Prostate gland (tissue), 2 donors: ENCODE measurements at regions not wholly inside any gene's neighbourhood (a gene's known extent, or its start where the extent isn't known, plus 50 kb on each side); places are given as distances from the start of the nearest gene placed in this dataset.

Source experiments
- DNase-seq: peaks from one replicate; pipeline ENCODE4 v3.0.0-alpha.2; 2019; ENCODE audit warnings: low spot score
- H3K27ac ChIP-seq, 2 donors: fragments of 200-600 bp; sonication (generic); 2 replicates each; pipeline ENCODE4 v1.5.1; 2017 to 2019
- H3K27me3 ChIP-seq: fragments of 200-600 bp; sonication (generic); replicated peaks from 2 replicates; pipeline ENCODE4 v1.5.1; 2019; ENCODE audit not compliant: insufficient read depth
- H3K36me3 ChIP-seq, 2 donors: fragments of 200-600 bp; sonication (generic); 1 replicate in 1 of 2; 2 replicates in 1 of 2; pipeline versions ENCODE4 v1.5.1 to v1.8.1; 2017 to 2019
- H3K4me1 ChIP-seq: fragments of 200-600 bp; sonication (generic); replicated peaks from 2 replicates; pipeline ENCODE4 v1.5.1; 2019
- H3K4me3 ChIP-seq, 2 donors: fragments of 200-600 bp; sonication (generic); 2 replicates each; pipeline ENCODE4 v1.5.1; 2017 to 2019
- H3K9me3 ChIP-seq: fragments of 200-600 bp; sonication (generic); 2 replicates; pipeline ENCODE4 v1.5.1; 2017
- POLR2A ChIP-seq: fragments of 450-650 bp; IDR thresholded peaks from one replicate; pipeline ENCODE4 v1.6.1; 2016; ENCODE audit warnings: antibody characterized with exemption, mild to moderate bottlenecking
- POLR2AphosphoS5 ChIP-seq: sonication (generic); formaldehyde crosslinking; IDR thresholded peaks from one replicate; pipeline ENCODE4 v1.6.1; 2017; ENCODE audit warnings: antibody characterized with exemption
- WGBS: methylation state at CpG from one replicate; pipeline ENCODE4 v1.1.5; 2018; 5-methylcytosine and 5-hydroxymethylcytosine counted together
- intact Hi-C: fragments of 100-400 bp; cut with DNase I; formaldehyde crosslinking; loops from one replicate; pipeline ENCODE4 v1.14.2; 2022
- TF ChIP-seq, protein P1 (sequence below), 4 experiments: fragments of 200-600 bp in 2 of 4; fragments of 450-650 bp in 2 of 4; sonication (generic) in 2 of 4; IDR thresholded peaks; 1 replicate in 3 of 4; 2 replicates in 1 of 4; pipeline ENCODE4 v1.5.1; 2016 to 2019; ENCODE audit warnings: antibody characterized with exemption in 4 of 4, mild to moderate bottlenecking in 2 of 4, moderate library complexity in 2 of 4

DNA sequence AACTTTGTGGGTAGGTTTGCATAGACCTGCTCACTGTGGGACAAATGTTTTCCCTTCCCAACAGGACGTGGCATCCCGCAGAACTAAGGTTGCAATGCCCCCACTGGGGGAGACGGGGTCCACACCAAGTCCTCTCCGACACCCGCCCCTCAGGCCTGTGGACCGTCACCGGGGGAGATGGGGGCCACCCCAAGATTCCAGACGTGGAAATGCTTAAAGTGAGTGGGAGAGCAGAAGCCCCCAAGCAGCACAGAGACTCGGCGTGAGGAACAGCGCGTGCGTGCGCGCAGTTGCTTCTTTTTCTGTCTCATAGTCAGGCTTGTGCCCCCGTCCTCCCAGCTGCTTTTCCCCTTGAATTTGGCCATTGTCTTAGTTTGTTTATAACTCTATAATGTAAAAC lies 826.3 kb upstream of the SALL3 start:
- no peak for DNase-seq
- Histone ChIP-seq H3K4me1 (no peaks in the 10 kb centered on the region), H3K9me3 (no peaks in the 10 kb centered on the region), H3K36me3 (no peaks in the 10 kb centered on the region), H3K27me3 (no peaks in the 10 kb centered on the region), H3K27ac (no peak overlapping the region), H3K4me3 (no peak overlapping the region)
- intact Hi-C loops, result no loop called here
- WGBS, result 92% methylated on average over 16 of the region's 16 CpGs
- no peak for TF ChIP-seq POLR2A
- no peak for TF ChIP-seq POLR2AphosphoS5
- TF ChIP-seq, protein P1, sequence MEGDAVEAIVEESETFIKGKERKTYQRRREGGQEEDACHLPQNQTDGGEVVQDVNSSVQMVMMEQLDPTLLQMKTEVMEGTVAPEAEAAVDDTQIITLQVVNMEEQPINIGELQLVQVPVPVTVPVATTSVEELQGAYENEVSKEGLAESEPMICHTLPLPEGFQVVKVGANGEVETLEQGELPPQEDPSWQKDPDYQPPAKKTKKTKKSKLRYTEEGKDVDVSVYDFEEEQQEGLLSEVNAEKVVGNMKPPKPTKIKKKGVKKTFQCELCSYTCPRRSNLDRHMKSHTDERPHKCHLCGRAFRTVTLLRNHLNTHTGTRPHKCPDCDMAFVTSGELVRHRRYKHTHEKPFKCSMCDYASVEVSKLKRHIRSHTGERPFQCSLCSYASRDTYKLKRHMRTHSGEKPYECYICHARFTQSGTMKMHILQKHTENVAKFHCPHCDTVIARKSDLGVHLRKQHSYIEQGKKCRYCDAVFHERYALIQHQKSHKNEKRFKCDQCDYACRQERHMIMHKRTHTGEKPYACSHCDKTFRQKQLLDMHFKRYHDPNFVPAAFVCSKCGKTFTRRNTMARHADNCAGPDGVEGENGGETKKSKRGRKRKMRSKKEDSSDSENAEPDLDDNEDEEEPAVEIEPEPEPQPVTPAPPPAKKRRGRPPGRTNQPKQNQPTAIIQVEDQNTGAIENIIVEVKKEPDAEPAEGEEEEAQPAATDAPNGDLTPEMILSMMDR (IDR thresholded peaks at IDR 0.05), result no peak

DNA sequence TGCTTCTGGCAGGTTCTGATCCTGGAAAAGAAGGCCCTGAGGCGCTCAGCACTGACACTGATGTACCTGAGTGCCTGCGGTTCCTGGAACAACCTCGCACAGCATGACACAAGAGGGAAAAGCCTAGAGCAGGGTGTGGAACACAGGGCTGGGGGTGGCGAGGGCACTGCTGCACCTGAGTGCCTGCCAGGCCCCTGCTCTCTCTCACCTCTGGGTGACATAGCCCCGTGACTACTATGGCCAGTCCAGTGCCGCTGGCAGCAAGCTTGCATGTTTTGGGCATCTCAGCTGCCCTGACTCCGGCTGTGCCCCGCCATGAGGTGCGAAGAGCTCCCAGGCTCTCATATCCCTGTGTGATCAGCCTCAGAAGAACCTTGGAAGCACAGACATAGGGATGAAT lies 825.2 kb upstream of the SALL3 start:
- intact Hi-C loops, result no loop called here
- no peaks in the 10 kb centered on the region for H3K4me1 ChIP-seq
- no peaks in the 10 kb centered on the region for H3K36me3 ChIP-seq
- H3K27ac ChIP-seq, result no peak overlapping the region
- TF ChIP-seq, protein P1 (IDR thresholded peaks at IDR 0.05), result no peak
- TF ChIP-seq POLR2AphosphoS5, result no peak
- H3K27me3 ChIP-seq, result no peaks in the 10 kb centered on the region
- H3K9me3 ChIP-seq, result no peaks in the 10 kb centered on the region
- 85% methylated on average over 9 of the region's 9 CpGs for WGBS
- no peak for DNase-seq
- H3K4me3 ChIP-seq, result no peak overlapping the region

DNA sequence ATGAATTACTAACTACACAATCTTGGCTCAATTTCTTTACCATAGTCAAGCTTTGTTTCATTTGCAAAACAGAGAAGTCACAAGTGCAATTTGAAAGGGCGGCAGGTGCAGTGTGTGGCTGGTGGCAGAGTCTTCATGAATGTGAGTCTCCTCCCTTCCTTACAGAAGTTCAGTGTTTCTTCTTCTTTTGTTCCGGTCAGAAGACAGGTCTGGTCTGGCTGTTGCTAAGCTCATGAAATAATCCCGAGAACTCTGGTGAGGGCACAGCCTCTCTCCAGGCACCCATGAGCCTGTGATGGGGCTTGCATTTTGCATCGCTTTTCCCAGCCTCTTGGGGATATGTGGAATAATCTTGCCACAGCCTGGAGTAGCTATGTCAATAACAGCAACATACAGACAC lies 824.8 kb upstream of the SALL3 start:
- TF ChIP-seq POLR2AphosphoS5, result no peak
- TF ChIP-seq, protein P1 (IDR thresholded peaks at IDR 0.05), result no peak
- TF ChIP-seq POLR2A, result no peak
- H3K9me3 ChIP-seq, result no peaks in the 10 kb centered on the region

DNA sequence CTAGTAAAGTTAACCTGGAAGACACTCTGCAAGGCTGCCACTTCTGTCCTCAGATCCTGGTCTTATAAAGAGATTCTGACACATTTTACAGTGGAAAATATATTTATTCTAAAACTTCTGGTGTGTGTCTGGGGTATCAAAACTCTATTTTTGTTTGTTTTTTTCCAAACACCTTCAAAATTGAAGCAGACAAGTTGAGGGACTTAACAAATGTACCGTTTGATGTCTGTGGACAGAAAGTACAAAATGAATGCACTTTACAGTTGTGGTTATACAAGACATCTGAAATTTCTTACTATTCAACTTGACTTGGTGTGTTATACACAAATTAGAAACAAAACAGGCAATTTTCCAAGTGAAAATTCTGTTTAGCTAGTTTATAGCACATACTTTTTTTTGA lies 823.2 kb upstream of the SALL3 start:
- no peak for TF ChIP-seq POLR2A
- no peak for TF ChIP-seq POLR2AphosphoS5
- TF ChIP-seq, protein P1 (IDR thresholded peaks at IDR 0.05), result no peak
- intact Hi-C loops, result no loop called here
- no peaks in the 10 kb centered on the region for H3K27me3 ChIP-seq

More for the DNA sequence above, 824.8 kb upstream of the SALL3 start:
- DNase-seq, result no peak
- no peaks in the 10 kb centered on the region for H3K36me3 ChIP-seq
- no peak overlapping the region for H3K27ac ChIP-seq
- H3K4me3 ChIP-seq, result no peak overlapping the region
- no peaks in the 10 kb centered on the region for H3K27me3 ChIP-seq
- intact Hi-C loops, result no loop called here
- no peaks in the 10 kb centered on the region for H3K4me1 ChIP-seq
- WGBS, result 71% methylated on average over 4 of the region's 4 CpGs

DNA sequence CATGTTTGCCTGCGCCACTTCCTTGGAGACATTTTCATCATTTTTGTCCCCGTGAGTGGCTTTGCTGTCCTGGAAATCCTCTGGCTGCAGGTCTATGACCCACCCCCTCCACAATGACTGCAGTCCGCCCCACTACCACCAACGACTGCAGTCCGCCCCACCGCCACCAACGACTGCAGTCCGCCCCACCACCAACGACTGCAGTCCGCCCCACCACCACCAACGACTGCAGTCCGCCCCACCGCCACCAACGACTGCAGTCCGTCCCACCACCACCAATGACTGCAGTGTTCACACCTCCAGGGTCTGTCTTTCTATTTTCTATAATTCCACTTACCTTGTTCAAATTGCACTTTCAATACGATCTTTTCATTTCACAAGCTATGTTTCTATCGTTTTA lies 820.7 kb upstream of the SALL3 start:
- Histone ChIP-seq H3K4me1 (no peaks in the 10 kb centered on the region), H3K36me3 (no peaks in the 10 kb centered on the region), H3K27me3 (no peaks in the 10 kb centered on the region), H3K9me3 (no peaks in the 10 kb centered on the region), H3K27ac (no peak overlapping the region), H3K4me3 (no peak overlapping the region)
- TF ChIP-seq POLR2A (no peak), POLR2AphosphoS5 (no peak)
- TF ChIP-seq, protein P1 (IDR thresholded peaks at IDR 0.05), result no peak
- no peak for DNase-seq
- WGBS, result 84% methylated on average over 17 of the region's 17 CpGs
- intact Hi-C loops, result no loop called here

More for the DNA sequence above, 823.2 kb upstream of the SALL3 start:
- H3K4me3 ChIP-seq, result no peak overlapping the region
- no peak overlapping the region for H3K27ac ChIP-seq
- no peaks in the 10 kb centered on the region for H3K36me3 ChIP-seq
- no peak for DNase-seq
- H3K9me3 ChIP-seq, result no peaks in the 10 kb centered on the region
- 78% methylated on average over 1 of the region's 1 CpG for WGBS
- H3K4me1 ChIP-seq, result no peaks in the 10 kb centered on the region
